GM21360 (cell line): ENCODE measurements at regions not wholly inside any gene's neighbourhood (a gene's known extent, or its start where the extent isn't known, plus 50 kb on each side); places are given as distances from the start of the nearest gene placed in this dataset.

ENCODE experiments used
- ATAC-seq: cut with Tn5 transposase; IDR thresholded peaks from one replicate; pipeline ENCODE4 v1.9.1; 2021; ENCODE audit warnings: mild to moderate bottlenecking, moderate library complexity; ENCODE audit not compliant: unreplicated experiment

GRCh38 chr11:10908215-10908951 lies 50.5 kb upstream of the ZBED5 start:
- ATAC-seq = no peak
